ENCODE measurements at regions not wholly inside any gene's neighbourhood (a gene's known extent, or its start where the extent isn't known, plus 50 kb on each side); places are given as distances from the start of the nearest gene placed in this dataset.

DNA sequence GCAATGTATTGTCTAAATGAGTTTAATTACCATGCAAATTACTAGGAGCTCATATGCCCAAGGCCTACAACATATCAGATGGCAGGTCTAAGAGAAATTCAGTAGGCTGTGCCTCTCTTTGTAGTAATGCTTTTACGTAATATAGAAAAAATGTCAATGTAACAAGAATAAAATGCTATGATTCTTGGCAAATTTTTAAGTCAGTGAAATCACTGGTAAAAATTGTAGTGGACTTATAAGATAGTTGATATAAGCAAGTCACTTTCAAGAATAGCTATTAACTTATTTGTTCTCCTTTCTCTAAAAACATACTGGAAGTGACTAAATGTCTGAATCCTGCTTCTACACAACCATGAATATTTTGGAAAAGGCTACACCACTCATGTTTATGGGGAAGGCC is 707.8 kb downstream of the TUSC7 start:
- TF ChIP-seq, protein P1, sequence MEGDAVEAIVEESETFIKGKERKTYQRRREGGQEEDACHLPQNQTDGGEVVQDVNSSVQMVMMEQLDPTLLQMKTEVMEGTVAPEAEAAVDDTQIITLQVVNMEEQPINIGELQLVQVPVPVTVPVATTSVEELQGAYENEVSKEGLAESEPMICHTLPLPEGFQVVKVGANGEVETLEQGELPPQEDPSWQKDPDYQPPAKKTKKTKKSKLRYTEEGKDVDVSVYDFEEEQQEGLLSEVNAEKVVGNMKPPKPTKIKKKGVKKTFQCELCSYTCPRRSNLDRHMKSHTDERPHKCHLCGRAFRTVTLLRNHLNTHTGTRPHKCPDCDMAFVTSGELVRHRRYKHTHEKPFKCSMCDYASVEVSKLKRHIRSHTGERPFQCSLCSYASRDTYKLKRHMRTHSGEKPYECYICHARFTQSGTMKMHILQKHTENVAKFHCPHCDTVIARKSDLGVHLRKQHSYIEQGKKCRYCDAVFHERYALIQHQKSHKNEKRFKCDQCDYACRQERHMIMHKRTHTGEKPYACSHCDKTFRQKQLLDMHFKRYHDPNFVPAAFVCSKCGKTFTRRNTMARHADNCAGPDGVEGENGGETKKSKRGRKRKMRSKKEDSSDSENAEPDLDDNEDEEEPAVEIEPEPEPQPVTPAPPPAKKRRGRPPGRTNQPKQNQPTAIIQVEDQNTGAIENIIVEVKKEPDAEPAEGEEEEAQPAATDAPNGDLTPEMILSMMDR (IDR thresholded peaks at IDR 0.05): no peak
- TF ChIP-seq POLR2A (IDR thresholded peaks at IDR 0.05): no peak

Data from thyroid gland (tissue), 4 donors.